ENCODE measurements at regions not wholly inside any gene's neighbourhood (a gene's known extent, or its start where the extent isn't known, plus 50 kb on each side); places are given as distances from the start of the nearest gene placed in this dataset.

DNA sequence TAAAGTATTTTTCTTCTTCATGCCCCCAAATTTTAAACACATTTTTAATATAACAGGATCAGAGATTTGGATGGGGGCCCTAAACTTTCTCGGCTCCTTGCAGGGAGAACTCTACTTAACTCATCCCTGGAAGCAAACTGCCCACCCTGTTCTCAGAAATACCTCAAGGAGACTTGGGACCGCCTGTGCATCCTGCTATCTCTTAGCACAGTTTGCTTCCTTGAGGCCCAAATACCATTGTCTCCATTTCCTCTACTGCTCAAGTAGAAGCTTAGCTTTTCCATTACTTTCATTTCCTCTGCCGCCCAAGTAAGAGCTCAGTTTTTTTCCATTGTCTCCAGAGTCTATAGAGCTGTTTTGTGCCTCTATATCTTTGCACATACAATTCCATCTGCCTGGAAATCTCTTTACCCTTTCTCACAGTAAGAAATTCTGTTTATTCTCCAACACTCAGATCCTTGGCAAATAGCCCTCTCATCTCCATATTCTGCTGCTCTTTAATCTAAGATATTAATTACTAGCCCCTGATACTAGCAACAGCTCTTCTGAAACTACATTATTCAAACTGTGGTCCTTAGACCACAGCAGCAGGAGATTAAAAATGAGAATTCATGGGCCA lies 137.8 kb downstream of the CEMIP2 start:
- no peak overlapping the region for H3K18ac ChIP-seq (ENCODE audit: extremely low read depth, low read length)
- ChIA-PET CTCF (ENCODE audit: partially characterized antibody) (interaction anchor here (1.2 to 3.9 kb wide), 5 partner anchors 8 to 345 kb away, joined by 3 to 22 read pairs (median 17); no protein-coding TSS in a partner anchor), POLR2A (ENCODE audit: partially characterized antibody) (no interaction called here)
- no peaks in the 10 kb centered on the region; a peak in 1 of 7 replicates for H3K27me3 ChIP-seq (replicated peaks in 1 of 4; ENCODE audit: control insufficient read depth in 3 of 4, extremely low read depth in 1 of 4, insufficient read depth in 3 of 4, low read length in 3 of 4)
- no peak overlapping the region for H4K5ac ChIP-seq (ENCODE audit: insufficient read length, low read depth, low read length)
- no peak overlapping the region for H3K4me3 ChIP-seq (ENCODE audit: extremely low read depth in 1 of 4, insufficient read depth in 2 of 4, low read depth in 3 of 4, low read length in 4 of 4)
- H2BK120ac ChIP-seq (replicated peaks; ENCODE audit: low read depth, low read length), result no peak overlapping the region
- H3K23me2 ChIP-seq (ENCODE audit: low read depth, low read length), result no peaks in the 10 kb centered on the region
- H4K91ac ChIP-seq (replicated peaks; ENCODE audit: insufficient read length, low read length), result no peak overlapping the region
- H3K4me1 ChIP-seq (replicated peaks in 1 of 4; ENCODE audit: control insufficient read depth in 3 of 4, insufficient read depth in 4 of 4, low read length in 3 of 4), result no peaks in the 10 kb centered on the region; a peak in 1 of 7 replicates
- no peak overlapping the region for H2BK5ac ChIP-seq (ENCODE audit: low read depth, low read length)
- no peaks in the 10 kb centered on the region for H3K9me3 ChIP-seq (ENCODE audit: insufficient read depth in 2 of 2, low read depth in 1 of 2, low read length in 1 of 2)
- no peak overlapping the region for H2AK5ac ChIP-seq (ENCODE audit: low read depth, low read length)
- H2BK15ac ChIP-seq (ENCODE audit: low read length), result no peak overlapping the region
- H3K9ac ChIP-seq (replicated peaks in 1 of 4; ENCODE audit: extremely low read depth in 1 of 4, low read depth in 3 of 4, low read length in 3 of 4), result no peak overlapping the region
- no peaks in the 10 kb centered on the region for H3K79me2 ChIP-seq (ENCODE audit: control insufficient read depth in 1 of 2, insufficient read depth in 2 of 2, low read length in 2 of 2)
- H3K14ac ChIP-seq (ENCODE audit: insufficient read length), result no peak overlapping the region
- no peak overlapping the region for H2BK20ac ChIP-seq (ENCODE audit: low read length)
- no peak overlapping the region for H4K8ac ChIP-seq (ENCODE audit: extremely low read depth, insufficient read depth, low read length)
- H3K79me1 ChIP-seq (ENCODE audit: low read depth, low read length), result no peaks in the 10 kb centered on the region
- no peak overlapping the region for H3K4me2 ChIP-seq (ENCODE audit: insufficient read depth in 1 of 2, low read depth in 2 of 2, low read length in 2 of 2)
- H3K56ac ChIP-seq (replicated peaks; ENCODE audit: insufficient read length, low read depth, low read length), result no peak overlapping the region
- TF ChIP-seq, protein P1, sequence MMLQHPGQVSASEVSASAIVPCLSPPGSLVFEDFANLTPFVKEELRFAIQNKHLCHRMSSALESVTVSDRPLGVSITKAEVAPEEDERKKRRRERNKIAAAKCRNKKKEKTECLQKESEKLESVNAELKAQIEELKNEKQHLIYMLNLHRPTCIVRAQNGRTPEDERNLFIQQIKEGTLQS (IDR thresholded peaks at IDR 0.05; ENCODE audit: insufficient read depth, low read depth, low read length), result no peak
- TF ChIP-seq RNF2 (IDR thresholded peaks at IDR 0.05; ENCODE audit: borderline replicate concordance, low read depth, low read length, missing control alignments, poor library complexity, severe bottlenecking), result no peak
- H2BK12ac ChIP-seq (ENCODE audit: low read depth, low read length), result no peak overlapping the region
- no peak overlapping the region for H3K4ac ChIP-seq (replicated peaks; ENCODE audit: insufficient read length, low read depth, low read length)
- WGBS, 2 experiments (ENCODE audit: extremely low coverage in 1 of 2, insufficient coverage in 1 of 2, insufficient read length in 1 of 2, insufficient replicate concordance in 2 of 2, low coverage in 1 of 2, low lambda C conversion rate in 2 of 2, missing lambda C conversion rate in 1 of 2), result 81% methylated on average over 3 of the region's 3 CpGs; no CpG with 5 or more reads in 1 of the 2 experiments
- no peak for DNase-seq (ENCODE audit: low read depth in 1 of 2, low spot score in 2 of 2)
- no peak for FAIRE-seq
- H3K27ac ChIP-seq (ENCODE audit: low read depth, low read length), result no peak overlapping the region
- no peaks in the 10 kb centered on the region for H3K36me3 ChIP-seq (ENCODE audit: control insufficient read depth in 2 of 4, insufficient read depth in 4 of 4, low read length in 3 of 4)
- H2AFZ ChIP-seq (ENCODE audit: low read length), result no peak overlapping the region
- no peak overlapping the region for H3K23ac ChIP-seq (ENCODE audit: insufficient read length)
- no peaks in the 10 kb centered on the region for H4K20me1 ChIP-seq (replicated peaks in 1 of 2; ENCODE audit: control insufficient read depth in 1 of 2, insufficient read depth in 2 of 2, low read length in 2 of 2)
